HG03342 (cell line): ENCODE measurements at regions not wholly inside any gene's neighbourhood (a gene's known extent, or its start where the extent isn't known, plus 50 kb on each side); places are given as distances from the start of the nearest gene placed in this dataset.
A peak's percentile ranks its signal among the peaks of the same experiment; 100 is the strongest.

Experiments used
- ATAC-seq: cut with Tn5 transposase; IDR thresholded peaks from one replicate; pipeline ENCODE4 v1.9.1; 2021; ENCODE audit warnings: mild to moderate bottlenecking, moderate library complexity; ENCODE audit not compliant: unreplicated experiment

DNA sequence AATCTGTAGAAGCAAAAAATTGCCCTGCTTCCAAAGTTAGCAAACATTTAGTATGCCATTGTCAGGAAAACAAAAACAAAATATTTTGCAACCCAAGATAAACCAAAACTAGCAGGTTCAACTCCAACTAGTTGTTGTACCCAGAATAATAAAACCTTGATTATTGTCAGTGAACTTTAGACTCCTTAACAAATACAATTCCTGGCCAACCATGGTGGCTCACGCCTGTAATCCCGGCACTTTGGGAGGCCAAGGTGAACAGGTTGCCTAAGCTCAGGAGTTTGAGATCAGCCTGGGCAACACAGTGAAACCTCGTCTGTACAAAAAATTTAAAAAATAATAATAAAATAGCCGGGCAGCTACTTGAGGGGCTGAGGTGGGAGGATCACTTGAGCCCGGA, 53.6 kb upstream of the EPCAM start:
- no peak for ATAC-seq

DNA sequence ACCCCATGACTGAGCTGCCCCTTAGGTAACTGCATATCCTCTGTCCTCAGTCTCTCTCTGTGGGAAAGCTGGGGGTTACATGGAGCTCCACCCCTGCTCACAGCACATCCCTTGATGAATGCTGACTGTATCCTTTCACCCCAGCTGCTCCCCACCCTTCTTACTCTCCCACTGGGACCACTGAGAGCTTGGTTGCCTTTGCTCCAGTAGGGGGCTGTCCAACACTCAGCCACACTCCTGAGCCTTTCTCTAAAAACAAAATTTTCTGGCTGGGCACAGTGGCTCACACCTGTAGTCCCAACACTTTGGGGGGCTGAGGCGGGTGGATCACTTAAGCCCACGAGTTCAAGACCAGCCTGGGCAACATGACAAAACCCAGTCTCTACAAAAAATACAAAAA, 55.4 kb upstream of the EPCAM start:
- no peak for ATAC-seq

DNA sequence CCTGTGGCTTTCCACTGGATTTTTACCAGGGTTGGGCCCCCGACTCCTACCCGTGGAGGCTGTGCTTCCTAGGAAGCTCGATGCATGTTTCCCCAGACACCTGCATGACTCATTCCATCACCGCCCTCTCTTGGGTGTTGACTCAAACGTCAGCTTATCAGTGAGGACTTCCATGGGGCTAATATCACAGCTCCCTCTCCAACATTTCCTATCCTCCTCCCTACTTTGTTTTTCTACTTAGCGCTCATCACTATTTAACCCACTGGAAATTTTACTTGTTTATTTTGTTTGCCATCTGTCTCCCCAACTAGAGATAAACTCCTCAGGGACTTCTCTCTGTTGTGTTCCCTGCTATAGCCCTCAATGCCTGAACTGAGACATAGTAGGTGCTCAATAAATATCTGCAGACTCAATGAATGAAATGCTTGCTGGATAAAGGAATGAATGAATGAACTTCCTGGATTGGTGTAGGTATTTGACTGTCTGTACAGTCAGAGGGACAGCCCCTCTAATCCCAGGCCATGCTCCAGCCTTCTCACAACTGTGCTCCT, 55.9 kb upstream of the EPCAM start:
- no peak for ATAC-seq

DNA sequence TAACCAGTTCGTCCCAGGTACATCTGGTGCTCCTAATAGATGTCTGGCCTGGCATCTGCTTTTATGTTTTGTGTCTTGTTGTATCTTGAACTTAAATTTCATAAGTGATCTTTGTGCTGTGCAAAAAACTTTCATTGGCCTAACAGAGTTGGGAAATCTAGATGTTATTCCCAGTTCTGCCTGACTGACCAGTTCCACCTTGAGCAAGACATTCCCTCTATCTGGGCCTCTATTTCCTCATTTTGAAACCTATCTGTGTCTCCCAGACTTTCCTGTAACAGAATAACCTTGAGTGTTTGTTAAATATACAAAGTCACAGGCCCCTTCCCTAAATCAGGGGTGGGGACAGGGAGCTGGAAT, 56.6 kb upstream of the EPCAM start:
- no peak for ATAC-seq

DNA sequence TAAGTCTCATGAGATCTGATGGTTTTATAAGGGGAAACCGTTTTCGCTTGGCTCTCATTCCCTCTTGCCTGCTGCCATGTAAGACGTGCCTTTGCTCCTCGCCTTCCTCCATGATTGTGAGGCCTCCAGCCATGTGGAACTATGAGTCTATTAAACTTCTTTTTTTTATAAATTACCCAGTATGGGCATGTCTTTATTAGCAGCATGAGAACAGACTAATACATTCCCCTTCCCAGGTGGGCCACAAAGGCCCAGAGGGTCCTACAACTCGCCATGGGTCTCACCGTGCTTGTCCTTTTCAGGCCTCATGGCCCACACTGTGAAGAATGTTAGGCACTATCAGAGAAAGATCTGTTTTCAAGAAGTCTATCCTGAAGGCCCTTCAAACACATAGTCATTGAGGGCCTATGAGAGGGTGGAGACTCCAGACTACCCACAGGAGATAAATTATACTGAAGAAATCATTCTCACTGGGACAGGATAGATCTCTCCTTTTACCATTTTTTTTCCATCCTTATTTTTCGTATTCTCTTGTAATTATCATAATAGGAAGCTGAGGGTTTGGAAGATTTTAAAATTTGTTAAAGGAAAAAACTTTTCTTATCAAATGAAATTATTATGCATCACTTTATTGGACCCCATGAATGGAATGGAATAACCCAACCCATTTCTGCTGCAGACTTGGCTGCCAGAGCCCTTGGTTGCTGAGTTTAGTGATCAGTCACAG, 57.2 kb upstream of the EPCAM start:
- ATAC-seq: no peak

DNA sequence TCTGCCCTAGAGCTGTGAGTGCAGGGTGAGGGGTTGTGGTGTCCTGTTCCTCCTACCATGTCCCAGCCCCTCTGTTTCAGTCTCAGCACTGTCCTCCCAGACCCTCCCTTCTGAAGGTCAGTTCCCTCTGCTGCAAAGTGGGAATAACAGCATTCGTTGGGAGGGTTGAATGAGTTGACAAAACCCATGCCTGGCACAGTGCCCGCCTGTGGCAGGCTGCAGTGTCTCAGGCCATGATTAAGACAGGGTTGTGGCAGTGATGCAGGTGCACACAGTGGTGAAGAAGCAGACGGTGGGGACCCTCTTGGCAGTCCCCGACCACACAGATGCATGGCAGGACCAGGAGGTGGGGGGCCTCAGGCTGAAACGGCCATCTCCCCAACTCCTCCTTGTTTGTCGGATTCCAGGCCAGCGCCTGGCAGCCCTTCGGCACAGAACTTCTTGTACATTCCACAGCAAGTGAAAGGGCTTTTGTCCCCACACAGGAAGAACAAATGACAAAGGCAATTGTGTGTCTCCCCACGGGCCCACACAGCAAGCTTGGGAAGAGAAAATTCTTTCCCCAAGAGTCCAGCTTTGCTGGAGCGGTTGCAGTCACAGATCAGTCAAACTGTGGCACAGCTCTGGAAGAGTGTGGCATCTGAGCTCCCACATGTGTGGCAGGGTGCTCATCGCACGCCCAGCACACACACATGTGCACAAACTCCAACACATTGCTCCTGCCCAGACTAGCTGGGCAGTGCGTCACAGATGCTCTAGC, 58.1 kb upstream of the EPCAM start:
- ATAC-seq: peak; percentile 8

DNA sequence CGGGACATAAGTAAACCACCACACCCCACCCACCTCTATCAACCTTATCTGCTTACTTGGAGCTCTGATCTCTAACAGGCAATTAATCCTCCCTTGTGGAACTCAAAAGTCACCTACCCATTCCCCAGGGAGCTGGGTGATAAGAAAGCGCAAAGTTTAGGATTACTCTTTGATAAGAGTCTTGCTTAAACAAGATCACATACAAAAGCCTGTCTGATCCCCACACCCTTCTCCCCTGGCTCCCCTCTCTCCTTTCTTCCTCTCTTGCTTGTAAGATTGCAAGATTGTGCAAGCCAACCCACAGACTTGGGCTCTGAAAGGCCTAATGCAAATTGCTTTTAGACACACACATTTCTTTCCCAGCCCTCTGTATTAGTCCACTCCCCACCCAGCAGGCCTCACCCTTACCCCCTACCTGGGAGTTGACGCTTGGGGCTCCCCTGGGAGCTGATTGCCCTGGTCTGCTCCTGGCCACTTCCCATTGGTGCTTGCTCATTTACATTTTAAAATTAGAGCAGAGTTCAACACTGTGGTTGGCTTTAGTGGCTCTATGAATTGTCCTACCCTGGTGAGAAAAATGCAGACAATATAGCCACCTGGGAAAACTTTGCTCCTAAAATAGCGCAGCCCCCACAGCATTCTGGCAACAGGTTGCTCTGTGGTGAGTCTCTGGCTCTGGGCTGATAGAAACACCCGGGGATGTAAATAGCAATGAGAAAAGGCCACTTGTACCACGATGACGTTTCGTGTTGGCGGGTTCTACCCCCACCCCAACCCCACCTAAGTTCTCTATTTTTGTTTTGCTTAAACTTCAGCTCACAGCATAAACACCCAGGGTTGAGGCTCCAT, 58.9 kb upstream of the EPCAM start:
- ATAC-seq: peak; percentile 79

DNA sequence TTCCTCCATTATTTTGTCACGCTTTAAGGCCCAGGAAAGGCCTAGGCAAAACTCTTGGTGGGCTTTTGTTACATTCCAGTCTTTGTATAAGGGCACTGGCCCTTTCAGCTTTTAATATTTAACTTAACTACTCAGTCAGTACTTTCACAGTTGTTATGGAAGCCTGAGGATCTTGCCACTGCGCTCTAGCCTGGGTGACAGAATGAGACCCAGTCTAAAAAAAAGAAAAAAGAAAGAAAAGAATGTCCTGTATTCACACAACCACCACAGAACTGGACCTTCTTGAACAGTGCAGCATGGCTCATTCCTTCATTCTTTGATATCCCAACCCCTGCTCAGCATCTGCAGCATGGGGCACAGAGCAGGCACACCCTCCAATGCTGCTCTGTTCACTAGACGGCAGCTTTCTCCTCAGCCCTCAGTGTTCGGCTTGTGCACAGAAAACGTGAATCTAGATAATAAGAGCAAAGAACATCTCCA, 59.6 kb upstream of the EPCAM start:
- ATAC-seq: peak; percentile 0

DNA sequence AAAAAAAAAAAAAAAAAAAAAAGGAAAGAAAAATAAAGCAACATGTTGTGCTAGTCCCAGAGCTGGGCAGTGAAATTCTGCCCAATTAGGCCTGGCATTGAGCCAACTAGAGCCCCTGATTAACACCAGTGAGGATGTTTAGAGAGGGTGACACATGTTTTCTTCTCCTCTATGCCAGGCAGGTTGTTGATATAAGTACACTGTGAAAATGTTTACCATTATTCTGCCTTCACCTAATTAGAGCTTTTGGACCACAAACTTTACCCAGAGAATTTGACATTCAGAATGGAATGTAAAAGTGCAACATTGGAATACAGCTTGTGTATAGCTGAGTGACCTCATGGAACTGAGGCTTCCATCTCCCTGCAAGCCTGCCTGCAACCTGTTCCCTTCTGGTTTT, 62.0 kb upstream of the EPCAM start:
- ATAC-seq: no peak

DNA sequence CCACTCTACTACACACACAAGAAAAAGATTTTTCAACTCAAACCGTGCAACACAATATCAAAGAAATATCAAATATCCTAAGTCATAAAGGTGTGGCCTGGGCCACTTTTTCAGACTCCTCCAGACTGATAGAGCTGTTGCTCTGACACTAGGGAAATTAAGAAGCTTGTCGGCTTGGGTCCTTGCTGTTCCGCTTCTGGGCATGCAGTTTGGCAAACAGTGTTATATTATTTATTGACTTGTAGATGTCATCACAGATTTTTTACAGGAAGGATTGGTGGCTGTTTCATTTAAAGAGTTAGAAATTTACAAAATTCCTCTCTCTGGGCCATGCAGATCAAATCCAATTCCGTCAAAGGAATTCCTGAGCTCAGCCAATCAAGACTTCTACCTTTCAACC, 64.5 kb upstream of the EPCAM start:
- ATAC-seq: no peak

DNA sequence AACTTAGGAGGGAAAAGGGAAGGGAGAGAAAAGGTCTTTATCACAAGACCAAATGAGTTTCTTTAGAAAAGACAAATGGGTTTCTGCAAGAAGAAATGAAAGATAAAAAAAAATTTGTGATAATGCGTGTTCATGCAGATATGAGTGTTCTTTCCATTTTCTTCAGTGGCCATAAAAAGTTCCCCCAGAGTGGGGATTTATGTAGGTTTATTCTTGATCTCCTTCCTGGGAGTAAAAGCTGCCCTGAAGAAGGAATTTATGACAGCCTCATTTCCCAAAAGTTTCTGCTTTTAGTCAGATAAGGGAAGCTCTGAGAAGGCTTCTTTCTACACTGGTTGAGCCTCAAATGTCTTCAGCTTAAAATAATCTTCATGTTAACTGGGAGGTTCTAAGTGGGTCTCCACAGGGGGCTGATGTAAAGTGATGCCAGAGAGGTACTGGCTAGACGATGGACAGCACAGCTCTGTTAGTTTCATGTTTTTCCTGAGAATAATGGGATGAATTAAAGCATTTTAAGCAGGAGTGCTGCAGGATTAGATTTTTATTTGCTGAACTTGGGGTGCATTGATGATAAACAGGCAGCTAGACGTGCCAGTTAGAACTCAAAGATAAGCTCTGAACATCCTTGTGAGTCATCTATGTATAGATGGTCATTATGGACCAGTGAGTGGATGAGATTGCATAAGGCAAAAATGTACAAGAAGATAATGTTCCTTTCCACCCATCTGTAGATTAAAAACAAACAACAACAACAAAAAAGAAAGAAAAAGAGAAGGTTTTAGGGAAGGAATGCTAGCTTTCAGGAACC, 65.6 kb upstream of the EPCAM start:
- ATAC-seq: no peak

DNA sequence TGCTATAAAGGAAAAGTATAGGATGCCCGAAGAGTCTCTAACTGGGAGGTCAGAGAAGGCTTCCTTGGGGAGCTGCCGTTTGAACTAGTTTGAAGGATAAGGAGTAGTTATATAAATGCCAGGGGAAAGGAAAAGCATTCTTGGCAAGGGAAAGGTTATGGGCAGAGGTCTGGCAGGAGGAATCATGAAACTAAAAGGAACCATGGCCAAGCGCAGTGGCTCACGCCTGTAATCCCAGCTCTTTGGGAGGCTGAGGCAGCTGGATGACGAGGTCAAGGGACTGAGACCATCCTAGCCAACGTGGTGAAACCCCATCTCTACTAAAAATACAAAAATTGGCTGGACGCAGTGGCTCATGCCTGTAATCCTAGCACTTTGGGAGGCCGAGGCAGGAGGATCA, 66.8 kb upstream of the EPCAM start:
- ATAC-seq: no peak

DNA sequence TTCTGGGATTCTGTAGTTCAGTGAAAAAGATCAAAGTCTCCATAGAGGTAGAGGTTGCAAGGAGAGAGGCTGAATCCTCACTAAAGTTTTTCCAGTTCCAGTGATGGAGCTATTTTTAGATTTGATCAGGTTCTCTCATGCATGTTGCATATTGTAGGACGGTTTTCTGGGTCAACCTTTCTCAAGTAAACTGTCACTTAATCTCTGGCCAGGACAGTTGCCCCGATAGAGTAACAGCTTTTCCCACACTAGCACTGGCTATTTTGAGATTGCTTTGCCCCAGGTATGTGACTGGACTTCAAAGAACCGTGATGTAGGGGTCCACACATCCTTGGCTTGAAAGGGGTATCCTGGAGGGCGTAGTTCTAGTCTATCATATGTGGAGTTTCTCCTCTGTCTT, 67.4 kb upstream of the EPCAM start:
- ATAC-seq: no peak

DNA sequence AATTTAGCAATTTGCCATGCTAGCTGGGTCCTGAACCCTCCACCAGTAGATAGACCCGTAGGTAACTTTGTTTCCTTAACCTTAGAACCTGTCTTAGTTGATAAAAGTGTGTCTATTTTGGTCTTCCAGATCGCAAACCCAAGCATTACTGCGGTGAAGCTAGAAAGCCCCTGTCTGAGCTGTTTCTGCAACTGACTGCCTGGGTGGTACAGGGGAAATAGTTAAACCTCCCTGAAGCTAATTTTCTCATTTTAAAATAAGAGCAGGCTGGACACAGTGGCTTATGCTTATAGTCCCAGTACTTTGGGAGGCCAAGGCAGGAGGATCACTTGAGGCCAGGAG, 67.9 kb upstream of the EPCAM start:
- ATAC-seq: peak; percentile 51

DNA sequence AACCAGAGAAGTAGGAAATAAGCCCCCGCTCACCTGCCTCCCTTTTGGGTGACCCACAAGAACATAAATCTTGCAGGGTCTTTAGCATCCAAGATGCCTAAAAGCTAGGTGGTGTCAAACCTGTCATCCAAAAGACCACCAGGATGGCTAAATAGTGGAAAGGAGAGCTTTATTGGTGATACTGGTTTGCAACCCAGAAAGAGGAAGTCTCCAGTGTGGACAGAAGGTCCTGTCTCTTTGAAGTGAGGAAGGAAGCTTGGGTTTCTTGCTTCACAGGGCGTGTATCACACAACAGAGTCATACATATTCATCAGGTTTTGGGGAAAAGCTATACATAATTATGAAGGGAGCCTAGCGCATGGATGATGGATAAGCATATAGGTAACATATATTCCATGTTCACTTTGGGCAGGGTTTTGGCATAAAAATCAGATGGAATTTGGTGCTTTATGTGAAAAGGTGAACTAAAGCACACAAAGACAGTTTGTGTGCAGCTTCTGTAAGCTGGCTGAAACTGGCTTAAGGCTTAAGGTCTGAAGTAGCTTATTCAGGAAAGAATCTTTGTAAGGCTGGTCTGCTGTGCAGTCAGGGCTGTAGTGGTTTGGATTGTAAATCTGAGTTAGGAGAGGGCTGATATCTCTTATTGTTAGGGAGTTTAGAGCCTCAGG, 68.4 kb upstream of the EPCAM start:
- peak; percentile 82 for ATAC-seq

DNA sequence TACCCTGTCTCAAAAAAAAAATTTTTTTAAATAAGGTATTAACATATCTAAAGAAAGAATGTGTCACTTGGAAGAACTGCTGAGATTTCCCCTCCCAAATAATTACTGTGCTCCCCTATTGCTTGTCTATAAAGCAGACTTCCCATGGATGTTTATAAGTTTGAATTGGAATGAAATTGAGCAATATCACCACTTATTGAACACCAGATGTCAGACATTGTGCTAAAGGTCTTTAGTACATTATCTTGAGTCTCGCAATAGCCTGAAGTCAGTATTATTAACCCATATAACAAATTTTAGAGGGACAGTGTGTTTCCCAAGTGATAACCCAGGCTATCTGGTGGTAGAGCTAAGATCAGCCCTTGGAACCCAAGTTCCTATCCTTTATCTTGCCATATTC, 69.0 kb upstream of the EPCAM start:
- no peak for ATAC-seq

DNA sequence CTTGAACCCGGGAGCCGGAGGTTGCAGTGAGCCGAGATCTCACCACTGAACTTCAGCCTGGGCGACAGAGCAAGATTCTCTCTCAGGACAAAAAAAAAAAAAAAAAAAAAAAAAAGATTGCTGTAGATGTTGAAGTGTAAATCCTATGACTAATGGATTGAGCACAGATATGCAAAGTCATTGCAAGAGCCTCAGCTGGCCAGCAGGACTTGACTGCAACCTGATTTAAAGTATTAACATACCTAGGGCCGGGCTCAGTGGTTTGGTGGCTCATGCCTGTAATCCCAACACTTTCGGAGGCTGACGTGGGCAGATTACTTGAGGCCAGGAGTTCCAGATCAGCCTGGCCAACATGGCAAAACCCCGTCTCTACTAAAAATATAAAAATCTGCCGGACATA, 69.6 kb upstream of the EPCAM start:
- ATAC-seq: no peak

DNA sequence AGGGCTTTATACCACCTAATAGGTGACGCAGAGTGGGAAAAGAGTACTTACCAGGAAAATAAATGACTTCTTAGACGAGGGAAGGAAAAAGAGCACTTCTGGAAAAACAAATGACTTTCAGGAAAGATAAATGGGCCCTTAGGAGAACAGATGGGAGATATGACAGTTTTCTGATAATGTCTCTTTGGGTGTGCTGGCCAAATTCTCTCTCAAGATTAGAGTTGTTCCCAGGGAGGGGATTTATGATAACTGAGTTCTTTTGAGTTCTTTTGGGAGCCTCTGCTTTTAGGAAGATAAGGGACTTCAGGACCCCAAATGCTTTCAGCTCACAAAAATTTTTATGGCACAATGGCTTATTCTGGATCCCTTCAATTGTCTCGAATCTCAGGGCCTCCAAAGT, 70.3 kb upstream of the EPCAM start:
- no peak for ATAC-seq

DNA sequence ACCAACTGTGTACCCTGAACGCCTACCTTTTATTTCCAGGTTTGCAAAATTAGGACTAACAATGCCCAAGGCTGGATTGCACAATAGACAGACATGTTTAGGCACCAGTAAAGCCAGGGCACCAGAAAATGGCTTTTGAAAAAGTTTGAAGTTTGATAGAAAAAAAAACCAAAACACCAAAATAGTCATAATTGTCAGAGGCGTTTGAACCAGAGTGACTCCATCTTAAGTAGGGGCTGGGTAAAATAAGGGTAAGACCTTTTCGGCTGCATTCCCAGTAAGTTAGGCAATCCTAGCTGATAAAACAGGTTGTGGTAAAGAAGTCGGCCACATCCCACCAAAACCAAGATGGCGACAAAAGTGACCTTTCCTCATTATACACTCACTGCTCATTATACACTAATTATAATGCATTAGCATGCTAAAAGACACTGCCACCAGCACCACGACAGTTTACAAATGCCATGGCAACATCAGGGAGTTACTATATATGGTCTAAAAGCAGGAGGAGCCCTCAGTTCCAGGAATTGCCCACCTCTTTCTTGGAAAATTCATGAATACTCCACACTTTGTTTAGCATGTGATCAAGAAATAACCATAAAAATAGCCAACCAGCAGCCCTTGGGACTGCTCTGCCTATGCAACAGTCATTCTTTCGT, 71.2 kb upstream of the EPCAM start:
- no peak for ATAC-seq
